AG04450 (cell line): ENCODE measurements at regions not wholly inside any gene's neighbourhood (a gene's known extent, or its start where the extent isn't known, plus 50 kb on each side); places are given as distances from the start of the nearest gene placed in this dataset.

Source experiments
- CTCF ChIA-PET: fragments of 300-600, 350-600 bp; formaldehyde crosslinking; extraction: SDS; loops from one replicate; lab custom pipeline; 2022; ENCODE audit warnings: antibody characterized with exemption, inconsistent platforms; lab: Charles Lee
- POLR2A ChIA-PET: fragments of 350-600 bp; formaldehyde crosslinking; extraction: SDS; loops from one replicate; lab custom pipeline; 2021; ENCODE audit warnings: antibody characterized with exemption, inconsistent platforms; lab: Yijun Ruan, JAX
- DNase-seq: peaks from one replicate; pipeline ENCODE4 v3.0.0-alpha.2; 2011; ENCODE audit warnings: low read depth, low spot score
- H3K27ac ChIP-seq: one replicate; pipeline ENCODE4 v1.5.1; 2012; ENCODE audit warnings: low read depth, low read length, control low read depth
- H3K27me3 ChIP-seq: one replicate; pipeline ENCODE4 v1.6.0; 2012; ENCODE audit warnings: low read length; ENCODE audit not compliant: control insufficient read depth, insufficient read depth
- H3K4me3 ChIP-seq: 2 replicates; pipeline ENCODE4 v1.5.1; 2011; ENCODE audit warnings: mild to moderate bottlenecking, low read depth, low read length, control low read depth
- H3K9me3 ChIP-seq: 2 replicates; pipeline ENCODE4 v1.5.1; 2012; ENCODE audit warnings: low read length; ENCODE audit not compliant: control insufficient read depth, insufficient read depth
- TF ChIP-seq, protein P1 (sequence below): IDR thresholded peaks from 2 replicates; pipeline ENCODE4 v1.5.1; 2011; ENCODE audit warnings: low read depth, low read length, control low read depth, inconsistent platforms

DNA sequence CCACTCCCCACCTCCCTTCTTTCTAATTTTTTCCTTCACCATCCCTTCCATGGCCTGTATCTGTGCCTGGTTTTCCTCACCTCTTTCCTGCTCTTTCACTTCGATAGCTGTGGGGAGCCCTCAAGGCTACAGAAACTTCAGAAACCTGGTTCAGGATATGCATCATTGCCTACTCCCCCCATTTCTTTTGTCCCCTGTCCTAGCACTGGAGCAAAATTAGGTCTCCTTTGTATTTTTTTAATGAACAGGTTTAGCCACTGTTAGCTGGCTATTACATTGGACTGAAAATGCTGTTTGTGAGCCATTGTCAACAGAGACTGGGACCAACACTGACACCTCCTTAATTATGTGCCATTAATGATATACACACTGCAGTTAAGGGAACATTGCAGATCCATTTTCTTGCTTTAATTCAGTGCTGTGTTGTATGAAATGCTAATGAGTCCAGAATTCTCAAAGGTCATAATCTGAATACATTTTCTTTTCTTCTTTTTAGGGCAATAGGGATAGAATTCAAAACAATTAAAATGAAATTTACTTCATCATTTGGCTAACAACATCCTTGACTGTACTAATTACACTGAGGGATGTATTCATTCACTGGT, 138.6 kb downstream of the PDCD6IP start:
- POLR2A ChIA-PET, result no interaction called here
- TF ChIP-seq, protein P1, sequence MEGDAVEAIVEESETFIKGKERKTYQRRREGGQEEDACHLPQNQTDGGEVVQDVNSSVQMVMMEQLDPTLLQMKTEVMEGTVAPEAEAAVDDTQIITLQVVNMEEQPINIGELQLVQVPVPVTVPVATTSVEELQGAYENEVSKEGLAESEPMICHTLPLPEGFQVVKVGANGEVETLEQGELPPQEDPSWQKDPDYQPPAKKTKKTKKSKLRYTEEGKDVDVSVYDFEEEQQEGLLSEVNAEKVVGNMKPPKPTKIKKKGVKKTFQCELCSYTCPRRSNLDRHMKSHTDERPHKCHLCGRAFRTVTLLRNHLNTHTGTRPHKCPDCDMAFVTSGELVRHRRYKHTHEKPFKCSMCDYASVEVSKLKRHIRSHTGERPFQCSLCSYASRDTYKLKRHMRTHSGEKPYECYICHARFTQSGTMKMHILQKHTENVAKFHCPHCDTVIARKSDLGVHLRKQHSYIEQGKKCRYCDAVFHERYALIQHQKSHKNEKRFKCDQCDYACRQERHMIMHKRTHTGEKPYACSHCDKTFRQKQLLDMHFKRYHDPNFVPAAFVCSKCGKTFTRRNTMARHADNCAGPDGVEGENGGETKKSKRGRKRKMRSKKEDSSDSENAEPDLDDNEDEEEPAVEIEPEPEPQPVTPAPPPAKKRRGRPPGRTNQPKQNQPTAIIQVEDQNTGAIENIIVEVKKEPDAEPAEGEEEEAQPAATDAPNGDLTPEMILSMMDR, result no peak
- CTCF ChIA-PET, result no interaction called here

DNA sequence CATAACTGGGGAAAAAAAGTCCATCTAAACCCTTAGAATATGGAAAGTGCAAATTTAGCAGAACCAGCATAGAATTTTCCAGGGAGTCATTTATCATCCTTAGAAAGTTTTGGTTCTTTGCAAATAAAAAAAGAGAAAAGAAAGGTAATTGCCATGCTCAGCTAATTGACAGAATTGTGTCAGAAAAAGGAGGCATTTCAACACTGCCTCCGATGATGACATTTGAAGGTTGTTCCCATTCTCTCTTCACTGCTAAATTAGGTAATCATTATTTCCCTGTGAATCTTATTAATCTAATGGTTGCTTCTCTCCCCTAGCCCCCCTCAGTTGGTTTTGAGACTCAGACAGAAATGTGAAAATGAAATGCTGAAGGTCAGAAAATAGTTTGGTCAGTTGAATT, 139.2 kb downstream of the PDCD6IP start:
- POLR2A ChIA-PET, result no interaction called here
- peaks cover 3% of the 10 kb centered on the region for H3K27me3 ChIP-seq
- H3K27ac ChIP-seq, result no peak overlapping the region
- no peaks in the 10 kb centered on the region for H3K9me3 ChIP-seq
- no peak for DNase-seq
- TF ChIP-seq, protein P1, result no peak
- CTCF ChIA-PET, result no interaction called here
- H3K4me3 ChIP-seq, result no peak overlapping the region

More for the DNA sequence above, 138.6 kb downstream of the PDCD6IP start:
- no peak overlapping the region for H3K4me3 ChIP-seq
- peaks cover 4% of the 10 kb centered on the region for H3K27me3 ChIP-seq
- H3K27ac ChIP-seq, result no peak overlapping the region
- no peaks in the 10 kb centered on the region for H3K9me3 ChIP-seq
- DNase-seq, result no peak

DNA sequence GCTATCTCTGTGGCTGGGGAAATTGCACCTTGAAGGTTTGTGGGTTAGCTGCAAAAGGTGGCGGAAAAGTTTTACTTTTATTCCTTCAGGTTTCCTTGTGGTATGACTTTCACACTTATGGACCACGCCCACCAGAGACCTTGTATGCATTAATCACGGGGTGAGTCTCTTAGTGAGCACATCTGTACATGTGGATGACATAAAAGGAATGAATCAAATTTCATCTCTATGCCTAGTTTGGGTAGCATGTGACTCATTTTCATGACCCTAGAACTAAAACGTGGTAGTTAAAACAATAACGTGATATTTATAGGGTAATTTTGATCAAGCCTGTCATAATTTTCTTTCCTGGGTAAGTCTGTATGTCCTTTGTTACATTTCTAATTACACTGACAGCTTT, 141.7 kb downstream of the PDCD6IP start:
- DNase-seq, result no peak
- Histone ChIP-seq H3K4me3 (no peak overlapping the region), H3K27ac (no peak overlapping the region), H3K27me3 (peaks cover 3% of the 10 kb centered on the region), H3K9me3 (no peaks in the 10 kb centered on the region)
- TF ChIP-seq, protein P1, result no peak
- ChIA-PET CTCF (no interaction called here), POLR2A (no interaction called here)

DNA sequence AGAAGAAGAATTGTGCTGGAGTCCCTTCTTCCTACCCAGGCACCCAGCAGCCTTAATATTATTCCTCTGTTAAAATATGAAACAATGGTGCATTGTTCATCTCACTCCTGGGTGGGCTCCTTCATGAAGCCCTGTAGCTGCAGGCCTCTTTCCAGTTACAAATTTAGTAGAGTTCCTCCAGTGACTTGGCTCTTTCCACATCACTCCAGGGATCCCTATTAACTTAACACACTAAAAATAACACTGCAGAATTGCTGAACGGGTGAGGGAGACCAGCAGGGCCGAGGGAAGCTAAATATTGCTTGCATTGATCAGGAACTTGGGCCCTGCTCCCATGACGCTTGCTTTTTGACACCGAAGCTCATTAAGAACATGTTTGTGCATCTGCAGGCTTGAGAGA, 142.3 kb downstream of the PDCD6IP start:
- no peaks in the 10 kb centered on the region for H3K9me3 ChIP-seq
- no peak overlapping the region for H3K4me3 ChIP-seq
- CTCF ChIA-PET, result no interaction called here
- POLR2A ChIA-PET, result no interaction called here
- DNase-seq, result no peak
- TF ChIP-seq, protein P1, result no peak
- peaks cover 3% of the 10 kb centered on the region for H3K27me3 ChIP-seq
- no peak overlapping the region for H3K27ac ChIP-seq

- TF ChIP-seq, protein P1, result no peak
- DNase-seq, result no peak
- Histone ChIP-seq H3K27ac (no peak overlapping the region), H3K9me3 (no peaks in the 10 kb centered on the region), H3K4me3 (no peak overlapping the region), H3K27me3 (no peaks in the 10 kb centered on the region)
- ChIA-PET POLR2A (no interaction called here), CTCF (no interaction called here)
Observed at GRCh38 chr3:33941804-33942203, 143.4 kb downstream of the PDCD6IP start.
